ENCODE measurements at regions not wholly inside any gene's neighbourhood (a gene's known extent, or its start where the extent isn't known, plus 50 kb on each side); places are given as distances from the start of the nearest gene placed in this dataset.

- TF ChIP-seq ZNF274 (IDR thresholded peaks at IDR 0.05; ENCODE audit: low read depth, low read length) = no peak
- no peak overlapping the region for H3K4me3 ChIP-seq (ENCODE audit: low read length)
These were observed 390.9 kb upstream of the ADGRL2 start for GRCh38 chr1:81409780-81410274.

- H3K4me3 ChIP-seq (ENCODE audit: low read length) = no peak overlapping the region
- TF ChIP-seq ZNF274 (IDR thresholded peaks at IDR 0.05; ENCODE audit: low read depth, low read length) = no peak
These were observed 391.5 kb upstream of the ADGRL2 start for GRCh38 chr1:81409262-81409661.

GRCh38 chr1:81408419-81408818 lies 392.3 kb upstream of the ADGRL2 start:
- H3K4me3 ChIP-seq (ENCODE audit: low read length) = no peak overlapping the region
- no peak for TF ChIP-seq ZNF274 (IDR thresholded peaks at IDR 0.05; ENCODE audit: low read depth, low read length)

- TF ChIP-seq ZNF274 (IDR thresholded peaks at IDR 0.05; ENCODE audit: low read depth, low read length) = no peak
- H3K4me3 ChIP-seq (ENCODE audit: low read length) = no peak overlapping the region
These were observed 393.5 kb upstream of the ADGRL2 start for GRCh38 chr1:81407000-81407821.

- no peak for TF ChIP-seq ZNF274 (IDR thresholded peaks at IDR 0.05; ENCODE audit: low read depth, low read length)
- no peak overlapping the region for H3K4me3 ChIP-seq (ENCODE audit: low read length)
These were observed 394.3 kb upstream of the ADGRL2 start for GRCh38 chr1:81406292-81406999.

DNA sequence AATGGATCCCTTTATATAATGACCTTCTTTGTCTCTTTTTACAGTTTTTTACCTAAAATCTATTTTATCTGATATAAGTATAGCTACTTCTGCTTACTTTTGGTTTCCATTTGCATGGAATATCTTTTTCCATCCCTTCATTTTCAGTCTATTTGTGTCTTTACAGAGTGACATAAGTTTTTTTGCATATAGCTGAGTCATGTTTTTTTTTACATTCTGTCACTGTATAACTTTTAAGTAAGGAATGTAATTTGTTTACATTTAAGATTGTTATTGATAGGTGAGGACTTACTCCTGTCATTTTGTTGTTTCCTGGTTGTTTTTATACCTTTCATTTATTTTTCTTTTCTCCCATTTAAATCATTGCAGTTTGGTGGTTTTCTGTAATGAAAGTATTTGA lies 402.7 kb upstream of the ADGRL2 start:
- H3K4me3 ChIP-seq (ENCODE audit: low read length) = no peak overlapping the region
- no peak for TF ChIP-seq ZNF274 (IDR thresholded peaks at IDR 0.05; ENCODE audit: low read depth, low read length)

DNA sequence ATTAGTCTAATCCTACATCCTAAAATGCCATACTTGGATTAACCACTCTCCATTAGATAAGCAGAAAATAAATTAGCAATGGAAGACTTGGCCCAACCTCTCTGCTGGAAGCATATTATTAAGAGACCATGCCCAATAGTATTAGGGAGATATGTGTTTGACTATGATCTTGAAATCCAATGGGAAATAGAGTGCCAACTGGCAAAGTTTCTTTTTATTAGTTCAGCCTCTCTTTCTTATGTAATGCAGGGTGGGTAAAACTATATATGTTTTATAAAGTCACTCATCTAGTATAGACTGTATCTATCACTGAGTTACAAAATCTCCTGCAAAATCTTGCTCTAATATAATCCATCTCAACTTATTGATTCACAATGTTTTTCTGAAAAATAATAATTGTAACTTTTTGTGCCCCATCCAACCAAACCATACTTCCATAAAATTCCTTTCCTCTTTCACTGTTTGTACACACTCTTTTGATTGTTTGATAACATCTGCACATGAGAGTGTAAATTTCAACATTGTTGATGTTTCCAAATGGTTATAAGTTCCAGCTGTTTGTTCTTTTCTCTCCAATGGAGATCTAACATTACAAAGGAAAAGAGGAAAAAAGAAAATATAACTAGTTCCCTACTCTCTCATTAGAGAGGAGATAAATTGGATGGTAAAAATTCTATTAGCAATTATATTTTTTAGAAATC lies 408.1 kb upstream of the ADGRL2 start:
- no peak for TF ChIP-seq ZNF274 (IDR thresholded peaks at IDR 0.05; ENCODE audit: low read depth, low read length)
- no peak overlapping the region for H3K4me3 ChIP-seq (ENCODE audit: low read length)

DNA sequence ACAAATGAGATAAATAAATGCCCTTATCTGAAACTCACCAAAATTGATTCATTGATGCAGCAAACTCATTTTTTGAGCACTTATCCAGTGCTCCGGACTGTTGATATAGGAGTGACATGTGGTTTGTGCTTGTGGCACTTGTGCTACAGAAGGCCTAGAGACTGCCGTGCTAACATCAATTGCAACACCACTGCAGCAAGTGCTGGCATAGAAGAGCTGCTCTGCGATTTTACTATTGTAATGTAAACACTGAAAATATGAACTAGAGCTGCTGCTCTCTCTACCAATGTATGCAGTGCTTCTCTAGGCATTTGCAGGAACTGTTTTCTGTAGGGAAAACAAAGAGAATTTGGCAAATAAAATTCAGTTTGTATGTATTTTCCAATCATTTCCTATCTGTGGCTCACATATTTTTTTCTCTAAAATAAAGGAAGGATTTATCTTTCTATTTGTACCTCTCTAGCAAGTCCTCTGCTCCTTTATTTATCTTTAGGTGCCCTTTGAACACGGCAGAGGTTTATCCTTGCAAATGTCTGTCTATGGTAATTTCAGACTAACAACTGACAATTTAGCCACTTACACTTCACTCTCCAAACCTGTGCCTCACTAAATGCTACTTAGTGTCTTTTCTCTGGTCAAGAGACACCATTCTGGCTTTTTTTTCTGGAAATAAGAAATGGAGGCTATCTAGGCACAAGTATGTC lies 409.5 kb upstream of the ADGRL2 start:
- H3K4me3 ChIP-seq (ENCODE audit: low read length) = no peak overlapping the region
- TF ChIP-seq ZNF274 (IDR thresholded peaks at IDR 0.05; ENCODE audit: low read depth, low read length) = no peak

DNA sequence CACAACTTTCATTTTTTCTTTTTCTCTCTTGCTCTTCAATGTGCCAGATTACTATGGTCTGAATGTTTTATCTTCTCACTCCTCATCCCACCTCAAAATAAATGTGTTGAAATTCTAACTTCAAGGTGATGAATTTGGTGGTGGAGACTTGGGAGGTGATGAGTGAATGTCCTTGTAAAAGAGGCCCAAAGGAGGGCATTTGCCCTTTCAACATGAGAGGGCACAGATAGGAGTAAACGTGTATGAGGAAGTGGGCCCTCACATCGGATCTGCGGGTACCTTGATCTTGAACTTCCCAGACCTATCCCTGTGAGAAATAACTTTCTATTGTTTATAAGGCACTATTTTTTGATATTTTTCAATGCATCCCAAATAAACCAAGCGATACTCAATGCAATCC lies 412.3 kb upstream of the ADGRL2 start:
- TF ChIP-seq ZNF274 (IDR thresholded peaks at IDR 0.05; ENCODE audit: low read depth, low read length) = no peak
- no peak overlapping the region for H3K4me3 ChIP-seq (ENCODE audit: low read length)

- no peak overlapping the region for H3K4me3 ChIP-seq (ENCODE audit: low read length)
- TF ChIP-seq ZNF274 (IDR thresholded peaks at IDR 0.05; ENCODE audit: low read depth, low read length) = no peak
These were observed 413.3 kb upstream of the ADGRL2 start for GRCh38 chr1:81387446-81387845.

GRCh38 chr1:81382561-81382960 lies 418.2 kb upstream of the ADGRL2 start:
- H3K4me3 ChIP-seq (ENCODE audit: low read length) = no peak overlapping the region
- TF ChIP-seq ZNF274 (IDR thresholded peaks at IDR 0.05; ENCODE audit: low read depth, low read length) = no peak

- no peak for TF ChIP-seq ZNF274 (IDR thresholded peaks at IDR 0.05; ENCODE audit: low read depth, low read length)
- H3K4me3 ChIP-seq (ENCODE audit: low read length) = no peak overlapping the region
These were observed 418.9 kb upstream of the ADGRL2 start for GRCh38 chr1:81381881-81382280.

DNA sequence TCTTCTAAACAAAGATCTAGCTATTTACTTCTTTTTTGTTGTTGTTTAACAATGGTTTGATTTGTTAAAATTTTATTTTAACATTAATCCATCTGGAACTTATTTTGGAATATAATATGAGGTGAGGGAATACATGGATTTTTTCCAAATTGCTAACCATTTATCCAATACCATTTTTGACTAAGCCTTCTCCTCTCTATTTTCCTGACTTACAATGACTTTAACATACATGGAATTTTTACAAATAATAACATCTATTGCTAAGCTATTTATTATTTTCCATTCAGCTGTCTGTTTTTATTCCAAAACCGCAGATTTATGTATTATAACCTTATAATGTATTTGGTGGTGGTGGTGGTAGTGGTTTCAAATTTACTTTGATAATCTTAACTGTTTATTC lies 420.3 kb upstream of the ADGRL2 start:
- no peak overlapping the region for H3K4me3 ChIP-seq (ENCODE audit: low read length)
- TF ChIP-seq ZNF274 (IDR thresholded peaks at IDR 0.05; ENCODE audit: low read depth, low read length) = no peak

- no peak for TF ChIP-seq ZNF274 (IDR thresholded peaks at IDR 0.05; ENCODE audit: low read depth, low read length)
- H3K4me3 ChIP-seq (ENCODE audit: low read length) = no peak overlapping the region
These were observed 421.3 kb upstream of the ADGRL2 start for GRCh38 chr1:81379430-81379829.
